ENCODE measurements at regions not wholly inside any gene's neighbourhood (a gene's known extent, or its start where the extent isn't known, plus 50 kb on each side); places are given as distances from the start of the nearest gene placed in this dataset.
A peak's percentile ranks its signal among the peaks of the same experiment; 100 is the strongest.

GRCh38 chr5:26419987-26420386 lies 618.4 kb downstream of the CDH9 start:
- WGBS, 5 donors = 73 to 89% (median 86%) methylated on average over 1 of the region's 1 CpG
- DNase-seq = no peak
- no peak overlapping the region for H3K4me3 ChIP-seq
- H3K27ac ChIP-seq = no peak overlapping the region
- H3K9me3 ChIP-seq = peaks cover 0 to 24% (median 2%) of the 10 kb centered on the region in 8 donors
- intact Hi-C loops (cut with DNase I; ENCODE audit: low total_unique reads) = no loop called here
- no peak for TF ChIP-seq POLR2A (IDR thresholded peaks at IDR 0.05)
- no peak for TF ChIP-seq POLR2AphosphoS5 (IDR thresholded peaks at IDR 0.05)
- no peaks in the 10 kb centered on the region for H3K36me3 ChIP-seq
- H3K4me1 ChIP-seq = no peaks in the 10 kb centered on the region
- no peaks in the 10 kb centered on the region for H3K27me3 ChIP-seq (replicated peaks in 1 of 7)

- WGBS, 5 donors = 78 to 92% (median 84%) methylated on average over 2 to 5 of the region's 5 CpGs
- H3K4me1 ChIP-seq = no peaks in the 10 kb centered on the region
- H3K9me3 ChIP-seq = peaks cover 0 to 19% (median 5%) of the 10 kb centered on the region in 8 donors
- DNase-seq = peak; percentile 70
- H3K27ac ChIP-seq = no peak overlapping the region
- TF ChIP-seq POLR2AphosphoS5 (IDR thresholded peaks at IDR 0.05) = no peak
- no peak for TF ChIP-seq POLR2A (IDR thresholded peaks at IDR 0.05)
- TF ChIP-seq CTCF (IDR thresholded peaks at IDR 0.05 in 8 of 11, conservative IDR thresholded peaks at IDR 0.05 in 3 of 11) = no peak
- H3K36me3 ChIP-seq = no peaks in the 10 kb centered on the region
- intact Hi-C loops (cut with DNase I; ENCODE audit: low total_unique reads) = no loop called here
- no peaks in the 10 kb centered on the region for H3K27me3 ChIP-seq (replicated peaks in 1 of 7)
- no peak overlapping the region for H3K4me3 ChIP-seq
Observed at GRCh38 chr5:26416911-26417310, 621.5 kb downstream of the CDH9 start.

- Histone ChIP-seq H3K4me1 (no peaks in the 10 kb centered on the region), H3K9me3 (peaks cover 0 to 24% (median 7%) of the 10 kb centered on the region in 8 donors), H3K4me3 (no peak overlapping the region), H3K36me3 (no peaks in the 10 kb centered on the region), H3K27me3 (replicated peaks in 1 of 7) (no peaks in the 10 kb centered on the region), H3K27ac (no peak overlapping the region)
- TF ChIP-seq POLR2AphosphoS5 (IDR thresholded peaks at IDR 0.05) = no peak
- WGBS, 5 donors = 60 to 86% (median 84%) methylated on average over 10 to 12 of the region's 12 CpGs
- intact Hi-C loops (cut with DNase I; ENCODE audit: low total_unique reads) = no loop called here
- DNase-seq = peak; percentile 67
Observed at GRCh38 chr5:26415987-26416779, 622.2 kb downstream of the CDH9 start.

GRCh38 chr5:26390608-26391007 lies 647.8 kb downstream of the CDH9 start:
- no peaks in the 10 kb centered on the region for H3K4me1 ChIP-seq
- H3K27me3 ChIP-seq (replicated peaks in 1 of 7) = no peaks in the 10 kb centered on the region
- intact Hi-C loops (cut with DNase I; ENCODE audit: low total_unique reads) = no loop called here
- H3K27ac ChIP-seq = no peak overlapping the region
- DNase-seq = no peak
- no peak overlapping the region for H3K4me3 ChIP-seq
- no peak for TF ChIP-seq POLR2AphosphoS5 (IDR thresholded peaks at IDR 0.05)
- no peak for TF ChIP-seq POLR2A (IDR thresholded peaks at IDR 0.05)
- no peak for TF ChIP-seq CTCF (IDR thresholded peaks at IDR 0.05 in 8 of 11, conservative IDR thresholded peaks at IDR 0.05 in 3 of 11)
- WGBS, 5 donors = 71 to 88% (median 74%) methylated on average over 5 of the region's 5 CpGs
- no peaks in the 10 kb centered on the region for H3K36me3 ChIP-seq
- H3K9me3 ChIP-seq = peaks cover 0 to 16% (median 3%) of the 10 kb centered on the region in 8 donors

- H3K27ac ChIP-seq = no peak overlapping the region
- H3K27me3 ChIP-seq (replicated peaks in 1 of 7) = no peaks in the 10 kb centered on the region
- DNase-seq = no peak
- H3K36me3 ChIP-seq = no peaks in the 10 kb centered on the region
- intact Hi-C loops (cut with DNase I; ENCODE audit: low total_unique reads) = no loop called here
- H3K4me3 ChIP-seq = no peak overlapping the region
- 0 to 49% (median 4%) methylated on average over 1 of the region's 1 CpG for WGBS, 5 donors
- peaks cover 0 to 7% (median 0%) of the 10 kb centered on the region in 8 donors for H3K9me3 ChIP-seq
- no peak for TF ChIP-seq POLR2A (IDR thresholded peaks at IDR 0.05)
- TF ChIP-seq POLR2AphosphoS5 (IDR thresholded peaks at IDR 0.05) = no peak
- TF ChIP-seq CTCF (IDR thresholded peaks at IDR 0.05 in 8 of 11, conservative IDR thresholded peaks at IDR 0.05 in 3 of 11) = no peak
- H3K4me1 ChIP-seq = no peaks in the 10 kb centered on the region
Observed at GRCh38 chr5:26388976-26389375, 649.4 kb downstream of the CDH9 start.

All from spleen (tissue), 11 donors.